Upper lobe of left lung (tissue), 6 donors: ENCODE measurements at regions not wholly inside any gene's neighbourhood (a gene's known extent, or its start where the extent isn't known, plus 50 kb on each side); places are given as distances from the start of the nearest gene placed in this dataset.
"Not testable (repeated sequence)": the region's sequence is repeated elsewhere in the genome, so short reads cannot be mapped to it uniquely, and the experiment has no call there.

Experiments used
- ATAC-seq, 2 donors: fragments of 200-7000 bp; cut with Tn5 transposase; one replicate each; pipeline ENCODE4 v1.9.1; 2022; ENCODE audit warnings: mild to moderate bottlenecking in 2 of 2, moderate library complexity in 2 of 2; ENCODE audit not compliant: low FRiP score in 2 of 2
- DNase-seq, 2 donors: peaks; one replicate each; pipeline ENCODE4 v3.0.0-alpha.2; 2019 to 2020
- H3K27ac ChIP-seq, 4 donors: fragments of 200-600 bp; sonication (generic); one replicate each; pipeline ENCODE4 v1.5.1; 2016 to 2019
- H3K27me3 ChIP-seq, 4 donors: fragments of 200-600 bp; sonication (generic); one replicate each; pipeline ENCODE4 v1.5.1; 2017 to 2019
- H3K36me3 ChIP-seq, 4 donors: fragments of 200-600 bp; sonication (generic); one replicate each; pipeline ENCODE4 v1.5.1; 2016 to 2019
- H3K4me1 ChIP-seq, 4 donors: fragments of 200-600 bp; sonication (generic); one replicate each; pipeline ENCODE4 v1.5.1; 2018 to 2019
- H3K4me3 ChIP-seq, 4 donors: fragments of 200-600 bp; sonication (generic); one replicate each; pipeline ENCODE4 v1.5.1; 2017 to 2019; ENCODE audit warnings: mild to moderate bottlenecking in 2 of 4, moderate library complexity in 1 of 4
- H3K9me3 ChIP-seq, 4 donors: fragments of 200-600 bp; sonication (generic); one replicate each; pipeline ENCODE4 v1.5.1; 2018 to 2019
- EP300 ChIP-seq, 4 donors: sonication (generic); formaldehyde crosslinking; IDR thresholded peaks; one replicate each; pipeline ENCODE4 v1.5.1; 2017; ENCODE audit warnings: antibody characterized with exemption in 4 of 4, control low read depth in 2 of 4
- POLR2A ChIP-seq, 4 donors: fragments of 450-650 bp; IDR thresholded peaks; one replicate each; pipeline ENCODE4 v1.5.1; 2016 to 2017; ENCODE audit warnings: antibody characterized with exemption in 4 of 4, mild to moderate bottlenecking in 2 of 4
- POLR2AphosphoS5 ChIP-seq, 2 donors: sonication (generic); formaldehyde crosslinking; IDR thresholded peaks; one replicate each; pipeline ENCODE4 v1.5.1; 2017; ENCODE audit warnings: antibody characterized with exemption in 2 of 2
- WGBS, 2 donors: methylation state at CpG; one replicate each; pipeline ENCODE4 v1.1.5; 2017 to 2018; 5-methylcytosine and 5-hydroxymethylcytosine counted together
- TF ChIP-seq, protein P1 (sequence below), 6 experiments: fragments of 450-650 bp in 4 of 6; fragments of 200-600 bp in 2 of 6; sonication (generic) in 2 of 6; IDR thresholded peaks; one replicate each; pipeline ENCODE4 v1.5.1; 2016 to 2019; ENCODE audit warnings: antibody characterized with exemption in 6 of 6
- donor health status: DM: no; HTN: no; CAD: no; lungs with moderate emphysema.
- donor health status: DM: no; HTN: yes; CAD: no; lungs with severe emphysema.

- ATAC-seq (peak in 1 of 2 donors; percentile 59), DNase-seq (no peak)
- no peak overlapping the region for H3K27ac ChIP-seq
- TF ChIP-seq, protein P1, sequence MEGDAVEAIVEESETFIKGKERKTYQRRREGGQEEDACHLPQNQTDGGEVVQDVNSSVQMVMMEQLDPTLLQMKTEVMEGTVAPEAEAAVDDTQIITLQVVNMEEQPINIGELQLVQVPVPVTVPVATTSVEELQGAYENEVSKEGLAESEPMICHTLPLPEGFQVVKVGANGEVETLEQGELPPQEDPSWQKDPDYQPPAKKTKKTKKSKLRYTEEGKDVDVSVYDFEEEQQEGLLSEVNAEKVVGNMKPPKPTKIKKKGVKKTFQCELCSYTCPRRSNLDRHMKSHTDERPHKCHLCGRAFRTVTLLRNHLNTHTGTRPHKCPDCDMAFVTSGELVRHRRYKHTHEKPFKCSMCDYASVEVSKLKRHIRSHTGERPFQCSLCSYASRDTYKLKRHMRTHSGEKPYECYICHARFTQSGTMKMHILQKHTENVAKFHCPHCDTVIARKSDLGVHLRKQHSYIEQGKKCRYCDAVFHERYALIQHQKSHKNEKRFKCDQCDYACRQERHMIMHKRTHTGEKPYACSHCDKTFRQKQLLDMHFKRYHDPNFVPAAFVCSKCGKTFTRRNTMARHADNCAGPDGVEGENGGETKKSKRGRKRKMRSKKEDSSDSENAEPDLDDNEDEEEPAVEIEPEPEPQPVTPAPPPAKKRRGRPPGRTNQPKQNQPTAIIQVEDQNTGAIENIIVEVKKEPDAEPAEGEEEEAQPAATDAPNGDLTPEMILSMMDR (IDR thresholded peaks at IDR 0.05) = no peak
- TF ChIP-seq POLR2AphosphoS5 (IDR thresholded peaks at IDR 0.05) (no peak), POLR2A (IDR thresholded peaks at IDR 0.05) (no peak), EP300 (IDR thresholded peaks at IDR 0.05) (no peak)
- no peaks in the 10 kb centered on the region for H3K27me3 ChIP-seq
- H3K4me1 ChIP-seq = no peaks in the 10 kb centered on the region
- no peak overlapping the region for H3K4me3 ChIP-seq
- no peaks in the 10 kb centered on the region for H3K36me3 ChIP-seq
- WGBS, 2 donors = 78 to 80% methylated on average over 2 of the region's 2 CpGs
- no peaks in the 10 kb centered on the region for H3K9me3 ChIP-seq
Observed at GRCh38 chr13:74250738-74251190, 116.6 kb upstream of the KLF12 start.

DNA sequence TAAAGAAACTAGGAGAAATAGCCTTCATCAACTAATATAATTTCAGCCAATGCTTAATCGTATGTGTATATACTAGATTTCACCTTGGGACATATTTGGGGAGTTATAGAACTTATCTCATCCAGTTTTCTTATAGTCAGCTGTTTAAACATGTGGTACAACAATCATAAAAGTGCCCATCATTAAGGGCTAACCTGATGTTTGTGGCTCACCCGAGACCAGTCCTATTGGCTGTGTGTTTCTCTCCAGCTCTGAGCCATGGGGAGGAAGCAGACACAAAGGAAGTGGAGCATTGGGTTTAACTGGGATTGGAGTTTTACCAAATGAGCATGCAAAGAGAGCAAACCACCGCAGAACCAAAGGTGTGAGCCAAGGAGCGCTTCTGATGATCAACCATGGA lies 114.3 kb upstream of the KLF12 start:
- Histone ChIP-seq H3K36me3 (no peaks in the 10 kb centered on the region), H3K27ac (no peak overlapping the region), H3K4me1 (no peaks in the 10 kb centered on the region), H3K27me3 (no peaks in the 10 kb centered on the region), H3K9me3 (no peaks in the 10 kb centered on the region), H3K4me3 (no peak overlapping the region)
- no peak for ATAC-seq
- DNase-seq = no peak
- WGBS, 2 donors = 92 to 94% methylated on average over 4 of the region's 4 CpGs
- TF ChIP-seq EP300 (IDR thresholded peaks at IDR 0.05) = no peak
- TF ChIP-seq POLR2AphosphoS5 (IDR thresholded peaks at IDR 0.05) = no peak
- no peak for TF ChIP-seq POLR2A (IDR thresholded peaks at IDR 0.05)
- TF ChIP-seq, protein P1 (IDR thresholded peaks at IDR 0.05) = no peak

DNA sequence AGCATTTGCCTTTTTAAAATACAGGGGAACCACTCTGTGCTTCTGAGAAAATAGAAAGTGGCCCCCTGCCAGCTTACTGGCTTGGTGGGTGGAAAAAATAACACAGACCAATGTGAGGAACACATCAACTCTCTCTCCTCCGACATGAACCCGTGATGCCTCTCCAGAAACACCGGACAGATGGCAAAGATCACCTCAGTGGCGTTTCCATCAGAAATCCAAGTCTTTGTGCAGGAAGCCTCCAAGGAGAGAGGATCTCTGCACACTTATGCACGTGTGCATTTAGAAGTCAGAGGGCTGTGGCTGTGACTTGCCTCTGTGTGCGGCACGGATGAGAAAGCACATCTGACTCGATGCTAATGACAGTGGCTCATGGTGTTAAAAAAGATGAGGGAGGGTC lies 112.3 kb upstream of the KLF12 start:
- no peak for DNase-seq
- Histone ChIP-seq H3K9me3 (no peaks in the 10 kb centered on the region), H3K27ac (no peak overlapping the region), H3K4me3 (no peak overlapping the region), H3K27me3 (no peaks in the 10 kb centered on the region), H3K36me3 (no peaks in the 10 kb centered on the region), H3K4me1 (no peaks in the 10 kb centered on the region)
- ATAC-seq = peak in 1 of 2 donors; percentile 21
- 47 to 75% methylated on average over 8 of the region's 8 CpGs for WGBS, 2 donors
- TF ChIP-seq EP300 (IDR thresholded peaks at IDR 0.05) = no peak
- TF ChIP-seq, protein P1 (IDR thresholded peaks at IDR 0.05) = no peak
- TF ChIP-seq POLR2A (IDR thresholded peaks at IDR 0.05) = no peak
- TF ChIP-seq POLR2AphosphoS5 (IDR thresholded peaks at IDR 0.05) = no peak

- DNase-seq = no peak
- Histone ChIP-seq H3K4me3 (no peak overlapping the region), H3K27ac (no peak overlapping the region), H3K9me3 (no peaks in the 10 kb centered on the region), H3K27me3 (no peaks in the 10 kb centered on the region), H3K36me3 (no peaks in the 10 kb centered on the region), H3K4me1 (no peaks in the 10 kb centered on the region)
- TF ChIP-seq POLR2AphosphoS5 (IDR thresholded peaks at IDR 0.05) = no peak
- no peak for TF ChIP-seq EP300 (IDR thresholded peaks at IDR 0.05)
- TF ChIP-seq POLR2A (IDR thresholded peaks at IDR 0.05) = no peak
- 82 to 83% methylated on average over 5 of the region's 5 CpGs for WGBS, 2 donors
- no peak for ATAC-seq
Observed at GRCh38 chr13:74243637-74244526, 109.7 kb upstream of the KLF12 start.

DNA sequence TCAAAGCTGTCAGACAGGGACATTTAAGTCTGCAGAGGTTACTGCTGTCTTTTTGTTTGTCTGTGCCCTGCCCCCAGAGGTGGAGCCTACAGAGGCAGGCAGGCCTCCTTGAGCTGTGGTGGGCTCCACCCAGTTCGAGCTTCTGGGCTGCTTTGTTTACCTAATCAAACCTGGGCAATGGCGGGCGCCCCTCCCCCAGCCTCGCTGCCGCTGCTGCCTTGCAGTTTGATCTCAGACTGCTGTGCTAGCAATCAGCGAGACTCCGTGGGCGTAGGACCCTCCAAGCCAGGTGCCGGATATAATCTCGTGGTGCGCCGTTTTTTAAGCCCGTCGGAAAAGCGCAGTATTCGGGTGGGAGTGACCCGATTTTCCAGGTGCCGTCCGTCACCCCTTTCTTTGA lies 107.1 kb upstream of the KLF12 start:
- not testable (repeated sequence) for H3K36me3 ChIP-seq, ATAC-seq, H3K9me3 ChIP-seq, H3K27me3 ChIP-seq, H3K27ac ChIP-seq, H3K4me1 ChIP-seq, H3K4me3 ChIP-seq
- peak in 1 of 2 donors; percentile 50 for DNase-seq
- WGBS, 2 donors = 94 to 95% methylated on average over 17 to 18 of the region's 19 CpGs
